GM04504 (cell line): ENCODE measurements at regions not wholly inside any gene's neighbourhood (a gene's known extent, or its start where the extent isn't known, plus 50 kb on each side); places are given as distances from the start of the nearest gene placed in this dataset.
"Not testable (repeated sequence)": the region's sequence is repeated elsewhere in the genome, so short reads cannot be mapped to it uniquely, and the experiment has no call there.

ENCODE experiments used
- DNase-seq: peaks from one replicate; pipeline ENCODE4 v3.0.0-alpha.2; 2012; ENCODE audit warnings: low read depth

DNA sequence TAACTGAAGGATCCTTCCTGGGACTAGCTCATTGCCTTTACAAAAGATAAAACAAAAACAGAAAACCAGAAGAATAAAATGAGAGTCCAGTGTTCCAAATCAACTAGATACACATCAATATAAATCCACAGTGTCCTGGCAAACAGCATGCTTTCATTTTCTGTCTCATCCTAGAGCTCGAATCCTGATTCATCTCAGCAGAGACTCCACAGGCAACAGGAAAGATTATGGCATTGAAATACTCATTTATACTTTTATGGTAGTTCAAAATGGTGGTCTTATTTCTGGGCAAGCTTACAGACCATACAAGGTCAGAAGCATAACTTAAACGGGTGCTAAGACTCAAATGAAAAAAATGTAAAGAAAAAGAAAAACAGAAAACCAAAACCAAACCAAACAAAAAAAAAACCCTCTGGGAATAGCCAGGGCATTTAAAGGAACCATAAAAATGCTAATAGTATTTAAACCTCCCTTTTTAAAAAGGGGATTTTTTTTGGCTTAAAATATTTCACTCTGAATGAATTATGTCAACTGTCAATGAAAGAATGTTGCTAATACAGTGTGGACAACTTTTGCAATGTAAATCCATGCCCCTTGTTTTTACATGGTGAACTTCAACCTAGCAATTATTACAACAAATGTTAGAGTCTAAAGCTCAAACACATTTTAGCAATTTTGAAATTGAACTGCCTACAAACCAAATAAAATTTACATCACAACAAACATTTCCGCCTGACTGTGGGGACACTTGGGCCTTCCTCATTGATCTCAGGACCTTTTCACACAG is 57.9 kb downstream of the GPR101 start:
- DNase-seq = no peak

DNA sequence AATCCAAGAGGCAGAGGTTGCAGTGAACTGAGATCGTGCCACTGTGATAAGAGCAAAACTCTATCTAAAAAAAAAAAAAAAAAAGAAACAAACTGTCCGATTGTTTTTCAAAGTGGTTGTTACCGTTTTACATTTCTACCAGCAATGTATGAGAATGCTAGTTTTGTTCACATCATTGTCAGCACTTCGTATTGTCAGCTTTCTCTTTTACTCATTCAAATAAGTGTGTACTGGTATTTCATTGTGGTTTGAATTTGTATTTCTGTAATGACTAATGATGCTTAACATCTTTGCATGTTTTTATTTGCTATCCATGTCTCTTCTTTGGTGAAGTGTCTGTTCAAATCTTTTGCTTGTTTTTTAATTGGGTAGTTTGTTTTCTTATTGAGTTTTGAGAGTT is 65.8 kb downstream of the GPR101 start:
- no peak for DNase-seq

DNA sequence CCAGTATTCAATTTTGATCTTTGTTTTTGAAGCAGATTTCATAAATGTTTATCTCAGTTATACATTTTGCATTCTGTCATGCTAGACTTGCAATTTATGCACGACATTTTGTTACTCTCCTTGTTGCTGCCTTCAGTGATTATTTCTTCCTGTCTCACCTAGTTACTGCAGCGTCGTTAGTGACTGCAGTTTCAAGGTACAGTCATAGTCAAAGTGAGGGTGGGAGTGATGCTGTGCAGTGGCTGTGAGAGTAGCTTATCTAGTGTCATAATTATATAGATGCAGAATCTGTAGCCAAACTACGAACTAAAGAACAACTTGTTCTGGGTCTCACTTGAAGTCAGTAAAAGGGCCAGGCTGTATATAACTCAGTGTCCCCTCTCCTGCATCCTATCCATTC is 69.8 kb downstream of the GPR101 start:
- DNase-seq = no peak

DNA sequence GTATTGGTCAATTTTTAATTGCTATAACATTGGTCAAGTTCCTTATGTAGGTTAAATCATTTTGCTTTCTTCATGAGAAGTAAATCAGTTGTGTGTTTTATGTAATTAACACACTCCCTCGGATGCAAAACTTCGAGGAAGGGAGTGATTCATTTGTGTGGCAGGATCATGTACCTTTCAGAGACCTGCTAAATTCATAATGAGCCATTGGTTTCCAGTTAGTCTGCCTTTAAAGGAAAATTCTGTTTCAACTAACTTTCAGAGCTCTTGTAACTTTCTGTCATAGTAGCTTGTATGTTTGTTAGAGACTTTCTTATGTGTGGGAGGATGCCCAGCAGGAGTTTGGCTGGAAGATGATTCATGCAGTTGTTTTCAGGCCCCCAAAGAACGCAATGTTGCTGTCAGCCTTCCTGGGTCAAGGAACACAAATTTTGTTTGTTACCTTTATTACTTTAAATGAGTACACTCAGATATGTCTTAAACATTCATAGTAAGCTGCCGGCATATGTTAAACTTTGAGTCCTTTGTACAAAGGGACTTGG is 72.1 kb downstream of the GPR101 start:
- no peak for DNase-seq

DNA sequence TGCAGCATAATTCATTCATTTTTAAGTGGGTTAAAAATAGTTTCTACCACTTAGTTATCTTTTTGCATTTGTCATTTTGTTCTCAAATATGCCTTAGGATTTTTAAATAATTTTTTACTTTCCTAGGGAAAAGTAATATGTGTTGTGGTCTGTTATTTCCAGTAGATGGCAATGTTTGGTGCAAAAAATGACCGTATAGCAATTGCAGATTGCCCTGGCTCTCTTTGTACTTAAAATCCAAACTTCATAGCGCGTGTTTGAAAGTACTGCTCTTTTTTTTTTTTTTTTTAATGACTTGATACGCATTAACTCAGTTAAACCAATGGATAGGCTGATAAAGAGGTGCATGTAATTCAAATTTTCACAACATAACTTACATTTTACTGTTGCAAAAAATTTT is 74.4 kb upstream of the RBMX start:
- DNase-seq = peak; percentile 3

DNA sequence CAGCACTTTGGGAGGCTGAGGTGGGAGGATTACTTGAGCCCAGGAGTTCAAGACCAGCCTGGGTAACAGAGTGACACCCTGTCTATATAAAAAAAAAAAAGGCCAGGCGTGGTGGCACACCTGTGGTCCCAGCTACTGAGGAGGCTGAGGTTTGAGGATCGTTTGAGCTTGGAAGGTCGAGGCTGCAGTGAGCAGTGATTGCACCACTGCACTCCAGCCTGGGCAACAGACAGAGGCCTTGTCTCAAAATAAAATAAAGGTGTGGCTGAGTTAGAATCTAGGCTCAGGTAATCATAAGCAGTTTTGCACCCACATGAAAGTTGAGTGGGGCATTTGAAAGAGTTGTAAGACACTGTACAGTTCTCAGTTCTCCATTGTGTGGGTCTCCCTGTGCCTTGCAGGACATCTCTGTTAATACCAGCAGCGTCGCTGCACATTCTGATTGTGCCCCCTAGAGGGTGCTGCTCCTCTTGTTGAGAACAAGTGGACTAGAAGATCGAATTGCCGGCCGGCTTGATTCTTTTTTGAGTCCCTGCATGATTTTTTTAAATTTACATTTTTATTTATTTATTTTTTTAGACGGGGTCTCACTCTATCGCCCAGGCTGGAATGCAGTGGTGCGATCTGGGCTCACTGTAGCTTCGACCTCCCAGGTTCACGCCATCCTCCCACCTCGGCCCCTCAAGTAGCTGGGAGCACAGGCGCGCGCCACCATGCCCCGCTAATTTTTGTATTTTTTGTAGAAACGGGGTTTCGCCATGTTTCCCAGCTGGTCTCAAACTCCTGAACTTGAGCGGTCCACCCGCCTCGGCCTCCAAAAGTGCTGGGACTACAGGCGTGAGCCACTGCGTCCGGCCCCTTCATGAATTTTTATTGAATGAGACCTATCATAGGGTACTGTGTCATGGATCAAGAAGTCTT is 73.6 kb upstream of the RBMX start:
- peak; percentile 28 for DNase-seq

DNA sequence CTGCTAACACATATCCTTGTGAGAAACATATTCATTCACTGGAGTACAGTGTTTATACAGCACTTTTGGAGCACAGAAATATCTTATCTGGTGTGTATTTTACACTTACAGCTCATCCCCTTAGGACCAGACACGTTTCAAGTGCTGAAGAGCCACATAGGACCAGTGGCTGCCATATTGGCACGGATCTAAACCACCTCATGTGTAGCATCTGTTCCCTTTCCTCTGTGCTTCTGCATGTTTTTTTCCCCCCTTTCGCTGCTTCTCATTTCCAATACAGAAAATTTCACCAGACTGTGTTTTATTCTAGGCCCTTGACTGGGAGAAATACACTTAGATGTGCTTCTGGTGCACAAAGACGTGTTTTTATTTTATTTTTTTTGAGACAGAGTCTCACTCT is 69.7 kb upstream of the RBMX start:
- DNase-seq = no peak

DNA sequence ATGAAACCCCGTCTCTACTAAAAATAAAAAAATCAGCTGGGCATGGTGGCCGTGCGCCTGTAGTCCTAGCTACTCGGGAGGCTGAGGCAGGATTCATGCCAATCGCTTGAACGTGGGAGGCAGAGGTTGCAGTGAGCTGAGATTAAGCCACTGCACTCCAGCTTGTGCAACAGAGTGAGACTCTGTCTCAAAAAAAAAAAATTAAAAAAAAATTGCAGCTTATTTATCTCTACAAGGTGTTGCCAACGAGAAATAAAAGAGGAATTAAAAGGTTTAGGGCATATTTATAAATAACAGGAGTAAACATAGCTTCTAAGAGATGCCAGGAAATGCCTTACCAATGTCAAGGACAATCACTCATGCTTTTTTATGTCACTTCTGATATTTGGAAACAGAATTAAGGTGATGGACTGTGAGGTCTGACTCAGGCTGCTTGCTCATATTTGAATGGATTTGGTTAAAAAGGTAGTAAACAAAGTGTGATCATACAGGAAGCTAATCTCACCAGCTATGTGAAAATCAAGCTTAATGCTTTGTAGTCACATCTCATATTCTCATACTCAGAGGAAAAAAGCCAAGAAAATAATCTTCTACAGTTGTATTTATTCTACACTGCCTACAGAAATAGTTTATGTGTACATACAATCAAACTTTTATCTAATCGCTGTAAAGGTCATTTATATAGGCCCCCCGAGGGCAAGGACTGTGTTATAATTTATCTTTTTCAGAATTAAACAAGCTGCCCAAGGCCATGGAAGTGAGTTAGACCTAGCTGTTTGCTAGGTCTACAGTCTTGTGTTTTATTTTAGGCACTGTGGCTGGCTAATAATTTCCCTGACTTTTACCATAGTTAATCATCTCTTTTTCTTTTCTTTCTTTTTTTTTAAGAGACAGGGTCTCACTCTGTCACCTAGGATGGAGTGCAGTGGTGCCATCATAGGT is 61.1 kb upstream of the RBMX start:
- DNase-seq = no peak

DNA sequence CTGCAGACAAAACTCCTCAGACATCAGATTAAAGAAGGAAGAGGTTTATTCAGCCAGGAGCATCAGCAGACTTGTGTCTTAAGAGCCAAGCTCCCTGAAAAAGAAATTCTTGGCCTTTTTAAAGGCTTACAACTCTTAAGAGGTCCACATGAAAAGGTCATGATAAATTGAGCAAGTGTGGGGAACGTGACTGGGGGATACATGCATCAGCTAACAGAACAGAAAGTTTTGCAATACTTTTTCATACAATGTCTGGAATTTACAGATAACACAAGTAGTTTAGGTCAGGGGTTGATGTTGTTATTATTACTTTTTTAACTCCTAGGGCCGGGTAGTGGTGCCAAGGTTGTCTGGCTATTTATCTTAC is 55.6 kb upstream of the RBMX start:
- no peak for DNase-seq

DNA sequence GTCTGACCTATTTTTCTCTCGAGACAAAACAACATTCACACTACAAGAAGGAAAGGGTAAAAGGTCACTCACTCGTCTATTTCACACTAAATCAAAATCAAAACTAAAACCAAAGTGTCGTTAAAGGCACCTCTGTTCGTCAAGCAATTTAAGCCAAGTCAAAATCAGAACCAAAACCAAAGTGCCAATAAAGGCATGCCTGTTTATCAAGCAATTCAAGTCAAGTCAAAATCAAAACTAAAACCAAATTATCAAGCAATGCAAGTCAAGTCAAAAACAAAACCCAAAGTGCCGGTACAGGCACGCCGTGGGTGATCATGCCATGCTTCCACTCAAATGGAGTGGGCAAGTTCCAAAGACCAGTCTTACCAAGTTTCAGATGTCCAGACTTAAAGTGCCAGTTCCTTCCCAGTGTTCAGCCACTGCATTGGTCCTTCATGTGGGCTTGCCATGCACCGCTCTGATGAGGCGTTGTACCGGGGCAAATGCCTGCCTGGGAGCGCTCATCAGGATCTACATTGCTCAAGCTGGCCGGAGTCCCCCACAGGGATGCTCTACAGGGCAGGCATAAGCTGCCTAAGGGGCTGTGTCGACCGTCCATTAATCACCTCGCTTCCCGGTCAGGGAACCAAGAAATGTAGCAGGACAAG is 55.1 kb upstream of the RBMX start:
- not testable (repeated sequence) for DNase-seq

DNA sequence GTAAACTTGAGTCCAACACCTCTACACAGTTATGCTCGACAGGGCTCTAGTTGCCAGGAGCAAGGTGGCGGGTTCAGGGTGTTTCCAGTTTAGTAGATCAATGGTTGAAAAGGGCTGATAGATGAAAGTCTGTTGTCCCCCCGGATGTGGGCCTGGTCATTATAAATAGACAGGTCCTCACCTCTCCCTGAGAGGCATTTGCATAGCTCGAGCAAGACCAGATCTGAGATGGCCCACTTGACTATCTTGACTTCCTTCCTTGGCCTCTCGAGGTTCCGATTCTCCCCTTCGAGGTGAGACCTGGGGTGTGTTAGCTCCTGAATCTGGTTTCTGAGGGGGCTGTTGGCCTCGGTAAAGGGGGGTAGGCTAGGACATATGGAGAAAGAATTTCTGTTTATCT is 54.1 kb upstream of the RBMX start:
- not testable (repeated sequence) for DNase-seq

DNA sequence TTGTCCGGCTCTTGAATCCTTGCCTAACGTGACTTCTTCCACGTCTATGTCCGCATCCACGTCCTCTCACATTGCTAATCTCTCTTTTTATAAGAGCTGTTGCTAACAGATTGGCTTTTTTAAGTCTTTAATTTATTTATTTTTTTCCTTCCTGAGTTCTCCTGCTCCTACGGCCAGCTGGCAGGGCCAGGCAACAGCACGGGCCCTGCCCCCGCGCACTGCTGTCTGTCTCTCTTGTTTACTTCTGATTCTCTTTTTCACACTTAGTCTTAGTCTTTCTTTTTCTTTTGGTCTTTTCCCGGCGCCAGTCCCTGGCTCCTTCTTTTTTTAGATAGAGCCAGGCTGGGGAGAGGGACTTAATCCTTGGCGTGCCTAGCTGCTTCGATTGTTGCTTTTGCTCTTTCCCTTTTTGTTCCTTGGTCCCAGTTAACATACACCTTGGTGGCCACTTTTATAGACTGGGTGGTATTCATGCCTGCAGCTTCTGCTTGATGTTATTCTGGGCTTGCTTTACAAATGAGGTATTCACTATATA is 53.2 kb upstream of the RBMX start:
- no peak for DNase-seq

DNA sequence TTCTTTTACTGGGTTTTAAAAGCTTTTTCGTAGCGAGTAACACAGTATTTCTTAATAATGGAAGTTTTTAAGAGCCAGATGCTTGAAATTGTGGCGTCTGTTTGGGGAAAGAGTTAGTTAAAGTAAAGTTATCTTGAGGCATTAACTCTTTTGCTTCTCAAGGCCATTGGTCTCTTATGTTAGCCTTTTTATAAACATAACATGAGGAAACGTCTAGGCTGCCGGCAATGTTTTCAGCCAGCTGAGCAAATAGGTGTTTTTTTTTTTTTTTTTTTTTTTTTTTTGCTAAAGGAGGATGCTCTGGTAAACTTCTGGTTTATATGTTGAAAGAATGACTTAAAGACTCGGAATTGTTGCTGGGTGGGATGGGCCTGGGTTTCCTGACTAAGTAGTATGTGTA is 51.1 kb upstream of the RBMX start:
- DNase-seq = no peak
